ENCODE measurements at regions not wholly inside any gene's neighbourhood (a gene's known extent, or its start where the extent isn't known, plus 50 kb on each side); places are given as distances from the start of the nearest gene placed in this dataset.

- Histone ChIP-seq H3K27me3 (peaks cover 0 to 5% of the 10 kb centered on the region in 2 donors), H3K4me3 (no peak overlapping the region), H3K27ac (no peak overlapping the region), H3K4me1 (no peaks in the 10 kb centered on the region), H3K36me3 (no peaks in the 10 kb centered on the region), H3K9me3 (no peaks in the 10 kb centered on the region)
- intact Hi-C loops (cut with DNase I), result no loop called here
- TF ChIP-seq CTCF (IDR thresholded peaks at IDR 0.05), result no peak
- no peak for ATAC-seq
- peak in 1 of 4 donors; percentile 27 for DNase-seq
These were observed 170.5 kb upstream of the RBM19 start for GRCh38 chr12:114136631-114137030.

- intact Hi-C loops (cut with DNase I), result no loop called here
- H3K9me3 ChIP-seq, result no peaks in the 10 kb centered on the region
- H3K27me3 ChIP-seq, result peaks cover 0 to 5% of the 10 kb centered on the region in 2 donors
- no peaks in the 10 kb centered on the region for H3K36me3 ChIP-seq
- DNase-seq, result no peak
- TF ChIP-seq CTCF (IDR thresholded peaks at IDR 0.05), result no peak
- H3K4me1 ChIP-seq, result no peaks in the 10 kb centered on the region
- H3K4me3 ChIP-seq, result no peak overlapping the region
- ATAC-seq, result no peak
- no peak overlapping the region for H3K27ac ChIP-seq
These were observed 168.8 kb upstream of the RBM19 start for GRCh38 chr12:114134922-114135321.

- Histone ChIP-seq H3K4me3 (no peak overlapping the region), H3K27me3 (no peaks in the 10 kb centered on the region), H3K9me3 (no peaks in the 10 kb centered on the region), H3K36me3 (no peaks in the 10 kb centered on the region), H3K4me1 (no peaks in the 10 kb centered on the region), H3K27ac (no peak overlapping the region)
- intact Hi-C loops (cut with DNase I), result no loop called here
- ATAC-seq (no peak), DNase-seq (no peak)
- TF ChIP-seq CTCF (IDR thresholded peaks at IDR 0.05), result no peak
These were observed 165.7 kb upstream of the RBM19 start for GRCh38 chr12:114131824-114132223.

- Histone ChIP-seq H3K27me3 (no peaks in the 10 kb centered on the region), H3K9me3 (no peaks in the 10 kb centered on the region), H3K4me1 (no peaks in the 10 kb centered on the region), H3K27ac (no peak overlapping the region), H3K36me3 (no peaks in the 10 kb centered on the region), H3K4me3 (no peak overlapping the region)
- DNase-seq (no peak), ATAC-seq (no peak)
- intact Hi-C loops (cut with DNase I), result no loop called here
- TF ChIP-seq CTCF (IDR thresholded peaks at IDR 0.05), result no peak
These were observed 157.0 kb upstream of the RBM19 start for GRCh38 chr12:114123108-114123507.

- TF ChIP-seq CTCF (IDR thresholded peaks at IDR 0.05), result no peak
- ATAC-seq, result no peak
- H3K27me3 ChIP-seq, result no peaks in the 10 kb centered on the region
- no peaks in the 10 kb centered on the region for H3K36me3 ChIP-seq
- intact Hi-C loops (cut with DNase I), result no loop called here
- H3K27ac ChIP-seq, result no peak overlapping the region
- no peak overlapping the region for H3K4me3 ChIP-seq
- H3K4me1 ChIP-seq, result no peaks in the 10 kb centered on the region
- no peaks in the 10 kb centered on the region for H3K9me3 ChIP-seq
- no peak for DNase-seq
These were observed 155.9 kb upstream of the RBM19 start for GRCh38 chr12:114122016-114122415.

All from left lung (tissue), 4 donors.